MM.1S (cell line): ENCODE measurements at regions not wholly inside any gene's neighbourhood (a gene's known extent, or its start where the extent isn't known, plus 50 kb on each side); places are given as distances from the start of the nearest gene placed in this dataset.

Experiments
- DNase-seq: peaks from one replicate; pipeline ENCODE4 v3.0.0-alpha.2; 2015
- H2AFZ ChIP-seq: fragments of 300-600 bp; sonication (generic); 2 replicates; pipeline ENCODE4 v1.6.0; 2016; ENCODE audit warnings: antibody characterized with exemption, low read length
- H3F3A ChIP-seq: fragments of 300-600 bp; sonication (generic); 2 replicates; pipeline ENCODE4 v1.6.1; 2016; ENCODE audit warnings: mild to moderate bottlenecking, antibody characterized with exemption, low read length, moderate library complexity, mixed read lengths; ENCODE audit not compliant: insufficient read depth
- H3K27ac ChIP-seq: fragments of 300-600 bp; sonication (generic); 2 replicates; pipeline ENCODE4 v1.5.1; 2016; ENCODE audit warnings: mild to moderate bottlenecking, low read length
- H3K27me3 ChIP-seq: fragments of 300-600 bp; sonication (generic); replicated peaks from 2 replicates; pipeline ENCODE4 v1.6.0; 2016; ENCODE audit warnings: low read length; ENCODE audit not compliant: insufficient read depth
- H3K36me3 ChIP-seq: fragments of 300-600 bp; sonication (generic); replicated peaks from 2 replicates; pipeline ENCODE4 v1.6.1; 2016; ENCODE audit warnings: mild to moderate bottlenecking, low read length, mixed read lengths; ENCODE audit not compliant: insufficient read depth
- H3K4me1 ChIP-seq: fragments of 300-600 bp; sonication (generic); 2 replicates; pipeline ENCODE4 v1.6.1; 2016; ENCODE audit warnings: low read length, mixed read lengths
- H3K4me2 ChIP-seq: fragments of 300-600 bp; sonication (generic); 2 replicates; pipeline ENCODE4 v1.6.0; 2016; ENCODE audit warnings: low read depth, low read length
- H3K4me3 ChIP-seq: fragments of 300-600 bp; sonication (generic); 2 replicates; pipeline ENCODE4 v1.5.1; 2016; ENCODE audit warnings: low read length, mixed read lengths
- H3K79me2 ChIP-seq: fragments of 300-600 bp; sonication (generic); 2 replicates; pipeline ENCODE4 v1.6.1; 2016; ENCODE audit warnings: mixed run types, low read length, mixed read lengths
- H3K9ac ChIP-seq: fragments of 300-600 bp; sonication (generic); 2 replicates; pipeline ENCODE4 v1.6.1; 2016; ENCODE audit warnings: low read length, mixed read lengths
- H3K9me2 ChIP-seq: fragments of 300-600 bp; sonication (generic); replicated peaks from 2 replicates; pipeline ENCODE4 v1.6.1; 2016; ENCODE audit warnings: mild to moderate bottlenecking, low read length, mixed read lengths; ENCODE audit not compliant: insufficient read depth
- H3K9me3 ChIP-seq: fragments of 300-600 bp; sonication (generic); replicated peaks from 2 replicates; pipeline ENCODE4 v1.6.1; 2016; ENCODE audit warnings: mild to moderate bottlenecking, low read length, mixed read lengths; ENCODE audit not compliant: insufficient read depth
- H4K20me1 ChIP-seq: fragments of 300-600 bp; sonication (generic); 2 replicates; pipeline ENCODE4 v1.6.1; 2016; ENCODE audit warnings: mild to moderate bottlenecking, low read length, moderate library complexity, mixed read lengths; ENCODE audit not compliant: insufficient read depth
- CTCF ChIP-seq: fragments of 300-600 bp; sonication (generic); IDR thresholded peaks from 2 replicates; pipeline ENCODE4 v1.5.1; 2016; ENCODE audit warnings: antibody characterized with exemption, low read length, mixed read lengths
- EZH2 ChIP-seq: fragments of 300-600 bp; sonication (generic); optimal IDR thresholded peaks from 2 replicates; pipeline ENCODE3; 2017; ENCODE audit warnings: low read depth, mild to moderate bottlenecking, antibody characterized with exemption, low read length, mixed read lengths
- EZH2phosphoT487 ChIP-seq: fragments of 300-600 bp; sonication (generic); IDR thresholded peaks from 2 replicates; pipeline ENCODE4 v1.6.1; 2018; ENCODE audit warnings: antibody characterized with exemption, low read length

DNA sequence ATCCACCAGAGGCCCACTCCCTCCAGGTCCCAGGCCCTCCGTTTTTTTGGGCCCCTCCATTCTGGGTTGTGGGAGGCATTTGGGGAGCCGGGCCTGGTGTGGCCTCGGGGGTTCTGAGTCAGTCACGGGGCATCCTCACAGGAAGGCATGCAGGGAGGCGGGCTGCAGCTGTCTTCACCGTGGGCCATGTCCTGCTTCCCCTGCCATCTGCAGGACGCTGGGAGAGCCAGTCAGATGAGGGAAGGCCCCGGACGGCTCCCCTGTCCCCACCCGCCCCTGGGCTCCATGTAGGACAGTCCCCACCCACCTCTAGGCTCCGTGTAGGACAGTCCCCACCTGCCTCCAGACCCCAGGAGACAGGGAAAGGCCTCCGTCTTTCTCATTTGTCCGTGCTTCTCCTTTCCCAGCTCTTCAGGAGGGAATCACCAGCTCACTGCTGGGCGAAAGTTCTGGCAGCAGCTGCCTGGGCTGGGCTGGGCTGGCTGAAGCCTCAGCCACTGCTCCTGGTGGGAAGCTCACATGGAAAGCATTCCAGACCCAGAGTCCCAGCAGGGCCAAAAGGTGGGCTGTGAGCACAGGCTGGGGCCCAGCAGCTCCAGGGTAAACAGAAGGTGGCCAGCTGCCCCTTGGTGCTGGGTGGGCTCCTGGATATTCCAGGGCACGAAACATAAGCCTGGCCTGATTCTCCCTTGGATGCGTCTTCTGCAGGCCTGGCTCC, 217.8 kb downstream of the KIF26A start:
- no peak for DNase-seq
- Histone ChIP-seq H3K9me3 (no peaks in the 10 kb centered on the region), H3K9ac (no peak overlapping the region), H4K20me1 (no peaks in the 10 kb centered on the region), H3K4me1 (no peaks in the 10 kb centered on the region), H3F3A (no peaks in the 10 kb centered on the region), H3K4me3 (no peak overlapping the region), H3K27me3 (peaks cover 16% of the 10 kb centered on the region), H3K36me3 (no peaks in the 10 kb centered on the region), H3K9me2 (no peaks in the 10 kb centered on the region), H2AFZ (no peak overlapping the region), H3K4me2 (no peak overlapping the region), H3K27ac (no peak overlapping the region), H3K79me2 (no peaks in the 10 kb centered on the region)
- no peak for TF ChIP-seq CTCF
- no peak for TF ChIP-seq EZH2
- no peak for TF ChIP-seq EZH2phosphoT487

DNA sequence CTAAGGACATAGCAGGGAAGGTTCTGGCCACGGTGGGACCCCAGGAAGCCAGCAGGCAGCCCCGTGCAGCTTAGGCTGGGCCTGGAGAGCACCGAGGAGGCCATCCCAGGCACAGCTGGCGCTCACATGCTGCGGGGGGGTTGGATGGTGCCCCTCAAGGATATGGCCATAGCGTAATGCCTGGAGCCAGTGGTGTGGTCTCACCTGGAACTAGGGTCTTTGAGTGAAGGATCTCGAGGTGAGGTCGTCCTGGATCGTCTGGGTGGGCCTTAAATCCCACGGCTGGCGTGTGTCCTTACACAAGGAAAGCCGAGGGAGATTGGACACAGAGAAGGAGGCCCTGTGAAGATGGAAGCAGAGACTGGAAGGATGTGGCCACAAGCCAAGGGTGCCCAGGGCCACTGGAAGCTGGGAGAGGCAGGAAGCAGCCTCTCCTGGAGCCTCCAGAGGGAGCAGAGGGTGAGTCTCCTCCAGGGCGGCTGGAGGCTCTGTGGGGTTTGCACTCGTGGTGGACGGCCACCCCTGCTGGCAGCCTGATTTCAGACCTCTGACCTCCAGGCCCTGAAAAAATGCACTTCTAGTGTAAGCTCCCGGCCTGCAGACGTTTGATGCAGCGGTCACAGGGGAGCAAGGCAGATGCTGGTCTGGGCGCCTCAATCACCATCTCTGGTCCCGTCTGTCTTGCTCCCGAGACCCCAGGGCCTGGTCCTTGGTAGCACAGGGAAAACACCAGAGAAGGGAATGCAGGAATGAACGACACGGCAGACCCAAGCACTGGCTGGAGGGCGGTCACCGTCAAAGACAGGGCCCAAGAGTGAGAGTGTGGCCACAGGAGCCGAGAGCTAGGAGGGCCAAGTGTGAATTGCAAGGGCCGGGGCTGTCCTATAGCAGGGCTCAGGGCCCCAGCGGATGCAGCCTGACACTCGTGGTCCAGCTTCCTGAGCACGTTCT, 218.6 kb downstream of the KIF26A start:
- no peaks in the 10 kb centered on the region for H3F3A ChIP-seq
- no peak for DNase-seq
- H3K79me2 ChIP-seq = no peaks in the 10 kb centered on the region
- H3K4me2 ChIP-seq = no peak overlapping the region
- TF ChIP-seq CTCF (no peak), EZH2phosphoT487 (no peak), EZH2 (no peak)
- H3K9ac ChIP-seq = no peak overlapping the region
- no peaks in the 10 kb centered on the region for H3K4me1 ChIP-seq
- peaks cover 8% of the 10 kb centered on the region; the same call in 1 of the 2 replicates for H3K27me3 ChIP-seq
- H3K9me3 ChIP-seq = no peaks in the 10 kb centered on the region
- no peak overlapping the region for H3K27ac ChIP-seq
- H4K20me1 ChIP-seq = no peaks in the 10 kb centered on the region
- no peaks in the 10 kb centered on the region for H3K9me2 ChIP-seq
- no peak overlapping the region for H2AFZ ChIP-seq
- no peaks in the 10 kb centered on the region for H3K36me3 ChIP-seq
- H3K4me3 ChIP-seq = no peak overlapping the region

GRCh38 chr14:104357689-104358527, 219.5 kb downstream of the KIF26A start:
- Histone ChIP-seq H3K9ac (no peak overlapping the region), H4K20me1 (no peaks in the 10 kb centered on the region), H3F3A (no peaks in the 10 kb centered on the region), H3K27ac (no peak overlapping the region), H3K9me3 (no peaks in the 10 kb centered on the region), H2AFZ (no peak overlapping the region), H3K27me3 (peaks cover 6% of the 10 kb centered on the region; the same call in 1 of the 2 replicates), H3K36me3 (no peaks in the 10 kb centered on the region), H3K79me2 (no peaks in the 10 kb centered on the region), H3K4me3 (no peak overlapping the region), H3K9me2 (no peaks in the 10 kb centered on the region), H3K4me2 (no peak overlapping the region), H3K4me1 (no peaks in the 10 kb centered on the region)
- TF ChIP-seq CTCF (no peak), EZH2phosphoT487 (no peak), EZH2 (no peak)
- no peak for DNase-seq
